CD4-positive, alpha-beta memory T cell (primary cell): ENCODE measurements at regions not wholly inside any gene's neighbourhood (a gene's known extent, or its start where the extent isn't known, plus 50 kb on each side); places are given as distances from the start of the nearest gene placed in this dataset.

Experiments used
- CTCF ChIA-PET: fragments of 350-600 bp; sonication (Branson Sonifier 250); formaldehyde crosslinking; loops from one replicate; lab custom pipeline; 2021; ENCODE audit warnings: inconsistent platforms; ENCODE audit not compliant: partially characterized antibody; lab: Charles Lee
- POLR2A ChIA-PET: fragments of 350-600 bp; sonication (Branson Sonifier 250); formaldehyde crosslinking; loops from one replicate; lab custom pipeline; 2021; ENCODE audit not compliant: partially characterized antibody; lab: Charles Lee
- DNase-seq, 5 donors: peaks; one replicate each; pipeline versions ENCODE4 v3.0.0 to v3.0.0-alpha.2; 2020 to 2022; ENCODE audit warnings: mixed read lengths in 1 of 5
- H3K27ac ChIP-seq: one replicate; pipeline ENCODE4 v1.7.0; 2013; ENCODE audit warnings: low read depth, low read length
- H3K27me3 ChIP-seq: 2 replicates; pipeline ENCODE4 v1.7.0; 2013; ENCODE audit warnings: mild to moderate bottlenecking, low read length, moderate library complexity; ENCODE audit not compliant: insufficient read depth
- H3K36me3 ChIP-seq: 2 replicates; pipeline ENCODE4 v1.7.0; 2013; ENCODE audit warnings: mild to moderate bottlenecking, low read length, moderate library complexity; ENCODE audit not compliant: insufficient read depth
- H3K4me1 ChIP-seq: 2 replicates; pipeline ENCODE4 v1.7.0; 2013; ENCODE audit warnings: mild to moderate bottlenecking, low read length, moderate library complexity; ENCODE audit not compliant: insufficient read depth
- H3K4me3 ChIP-seq, 2 donors: one replicate each; pipeline ENCODE4 v1.7.0; 2013; ENCODE audit warnings: low read length in 2 of 2, mild to moderate bottlenecking in 1 of 2
- H3K9me3 ChIP-seq, 2 donors: one replicate each; pipeline ENCODE4 v1.7.0; 2013; ENCODE audit warnings: low read length in 2 of 2, control low read depth in 1 of 2; ENCODE audit not compliant: control insufficient read depth in 1 of 2
- H3K27ac Mint-ChIP-seq, 7 donors: one replicate each; pipeline ENCODE4 v1.8.0; 2020 to 2021; ENCODE audit warnings: mixed read lengths in 7 of 7, mild to moderate bottlenecking in 6 of 7, inconsistent platforms in 3 of 7, moderate library complexity in 3 of 7
- H3K27me3 Mint-ChIP-seq, 2 donors: one replicate each; pipeline ENCODE4 v1.8.0; 2020 to 2021; ENCODE audit warnings: mixed read lengths in 2 of 2
- H3K36me3 Mint-ChIP-seq, 2 donors: one replicate each; pipeline ENCODE4 v1.8.0; 2020 to 2021; ENCODE audit warnings: mixed read lengths in 2 of 2, inconsistent platforms in 1 of 2, mild to moderate bottlenecking in 1 of 2
- H3K4me1 Mint-ChIP-seq, 4 donors: one replicate each; pipeline ENCODE4 v1.8.0; 2020 to 2021; ENCODE audit warnings: mixed read lengths in 4 of 4, mild to moderate bottlenecking in 1 of 4
- H3K4me3 Mint-ChIP-seq, 8 donors: one replicate each; pipeline ENCODE4 v1.8.0; 2020 to 2021; ENCODE audit warnings: mixed read lengths in 8 of 8, mild to moderate bottlenecking in 7 of 8, moderate library complexity in 6 of 8, inconsistent platforms in 3 of 8
- H3K9me3 Mint-ChIP-seq, 8 donors: one replicate each; pipeline ENCODE4 v1.8.0; 2020 to 2021; ENCODE audit warnings: mixed read lengths in 8 of 8, mild to moderate bottlenecking in 5 of 8, inconsistent platforms in 3 of 8, moderate library complexity in 1 of 8
- intact Hi-C: fragments of 100-400 bp; cut with micrococcal nuclease; formaldehyde crosslinking; loops from one replicate; pipeline ENCODE4 v1.15.1; 2023

- Histone ChIP-seq H3K4me3 (no peak overlapping the region), H3K9me3 (no peaks in the 10 kb centered on the region), H3K27me3 (no peaks in the 10 kb centered on the region), H3K36me3 (no peaks in the 10 kb centered on the region), H3K4me1 (no peaks in the 10 kb centered on the region), H3K27ac (no peak overlapping the region)
- Mint-ChIP-seq H3K27ac (peak overlapping the region in 2 of 7 donors; percentile 63 to 77), H3K27me3 (peaks cover 0 to 2% of the 10 kb centered on the region in 2 donors), H3K4me1 (no peaks in the 10 kb centered on the region), H3K4me3 (no peak overlapping the region), H3K36me3 (no peaks in the 10 kb centered on the region), H3K9me3 (peaks cover 0 to 2% (median 0%) of the 10 kb centered on the region in 8 donors)
- intact Hi-C loops: no loop called here
- no peak for DNase-seq
- POLR2A ChIA-PET: no interaction called here
- CTCF ChIA-PET: no interaction called here
Measured at GRCh38 chr14:104436741-104437701, 142.5 kb upstream of the C14orf180 start.

GRCh38 chr14:104437703-104438102 is 141.9 kb upstream of the C14orf180 start:
- intact Hi-C loops: no loop called here
- ChIA-PET POLR2A (no interaction called here), CTCF (no interaction called here)
- Histone ChIP-seq H3K27ac (no peak overlapping the region), H3K9me3 (no peaks in the 10 kb centered on the region), H3K4me3 (no peak overlapping the region), H3K4me1 (no peaks in the 10 kb centered on the region), H3K27me3 (no peaks in the 10 kb centered on the region), H3K36me3 (no peaks in the 10 kb centered on the region)
- Mint-ChIP-seq H3K9me3 (peaks cover 0 to 2% (median 0%) of the 10 kb centered on the region in 8 donors), H3K4me3 (no peak overlapping the region), H3K4me1 (no peaks in the 10 kb centered on the region), H3K36me3 (no peaks in the 10 kb centered on the region), H3K27me3 (peaks cover 0 to 2% of the 10 kb centered on the region in 2 donors), H3K27ac (peak overlapping the region in 1 of 7 donors; percentile 77)
- no peak for DNase-seq

- Histone ChIP-seq H3K27ac (no peak overlapping the region), H3K4me1 (no peaks in the 10 kb centered on the region), H3K4me3 (no peak overlapping the region), H3K27me3 (no peaks in the 10 kb centered on the region), H3K9me3 (no peaks in the 10 kb centered on the region), H3K36me3 (no peaks in the 10 kb centered on the region)
- Mint-ChIP-seq H3K9me3 (peaks cover 0 to 2% (median 0%) of the 10 kb centered on the region in 8 donors), H3K36me3 (no peaks in the 10 kb centered on the region), H3K4me3 (no peak overlapping the region), H3K4me1 (no peaks in the 10 kb centered on the region), H3K27ac (no peak overlapping the region), H3K27me3 (peaks cover 0 to 2% of the 10 kb centered on the region in 2 donors)
- POLR2A ChIA-PET: no interaction called here
- CTCF ChIA-PET: no interaction called here
- intact Hi-C loops: no loop called here
- DNase-seq: no peak
Measured at GRCh38 chr14:104438166-104438887, 141.2 kb upstream of the C14orf180 start.

- DNase-seq: no peak
Measured at GRCh38 chr14:104439625-104440024, 139.9 kb upstream of the C14orf180 start.

GRCh38 chr14:104440297-104440956 is 139.1 kb upstream of the C14orf180 start:
- peaks cover 0 to 2% of the 10 kb centered on the region in 2 donors for H3K27me3 Mint-ChIP-seq
- peaks cover 0 to 2% (median 0%) of the 10 kb centered on the region in 8 donors for H3K9me3 Mint-ChIP-seq
- POLR2A ChIA-PET: no interaction called here
- H3K27ac Mint-ChIP-seq: peak overlapping the region in 1 of 7 donors; percentile 7
- H3K36me3 Mint-ChIP-seq: no peaks in the 10 kb centered on the region
- no peak overlapping the region for H3K27ac ChIP-seq
- CTCF ChIA-PET: interaction anchor here (0.6 kb wide), 1 partner anchor 440 kb away, joined by 3 read pairs; no protein-coding TSS in a partner anchor
- no peak overlapping the region for H3K4me3 Mint-ChIP-seq
- H3K27me3 ChIP-seq: no peaks in the 10 kb centered on the region
- intact Hi-C loops: no loop called here
- no peaks in the 10 kb centered on the region for H3K4me1 ChIP-seq
- H3K9me3 ChIP-seq: no peaks in the 10 kb centered on the region
- H3K4me3 ChIP-seq: no peak overlapping the region
- H3K36me3 ChIP-seq: no peaks in the 10 kb centered on the region
- no peaks in the 10 kb centered on the region for H3K4me1 Mint-ChIP-seq
- DNase-seq: no peak

More at GRCh38 chr14:104439625-104440024, 139.9 kb upstream of the C14orf180 start:
- Histone ChIP-seq H3K4me1 (no peaks in the 10 kb centered on the region), H3K27me3 (no peaks in the 10 kb centered on the region), H3K9me3 (no peaks in the 10 kb centered on the region), H3K27ac (no peak overlapping the region), H3K36me3 (no peaks in the 10 kb centered on the region), H3K4me3 (no peak overlapping the region)
- H3K36me3 Mint-ChIP-seq: no peaks in the 10 kb centered on the region
- H3K27ac Mint-ChIP-seq: peak overlapping the region in 3 of 7 donors; percentile 11 to 18 (median 11)
- no peaks in the 10 kb centered on the region for H3K4me1 Mint-ChIP-seq
- peaks cover 0 to 2% of the 10 kb centered on the region in 2 donors for H3K27me3 Mint-ChIP-seq
- POLR2A ChIA-PET: no interaction called here
- peaks cover 0 to 2% (median 0%) of the 10 kb centered on the region in 8 donors for H3K9me3 Mint-ChIP-seq
- CTCF ChIA-PET: no interaction called here
- H3K4me3 Mint-ChIP-seq: no peak overlapping the region
- intact Hi-C loops: no loop called here

- H3K9me3 Mint-ChIP-seq: peaks cover 0 to 2% (median 0%) of the 10 kb centered on the region in 8 donors
- ChIA-PET CTCF (no interaction called here), POLR2A (no interaction called here)
- H3K27ac ChIP-seq: no peak overlapping the region
- no peak overlapping the region for H3K4me3 Mint-ChIP-seq
- H3K9me3 ChIP-seq: no peaks in the 10 kb centered on the region
- no peaks in the 10 kb centered on the region for H3K4me1 ChIP-seq
- no peak overlapping the region for H3K4me3 ChIP-seq
- no peak overlapping the region for H3K27ac Mint-ChIP-seq
- H3K36me3 Mint-ChIP-seq: no peaks in the 10 kb centered on the region
- intact Hi-C loops: no loop called here
- no peaks in the 10 kb centered on the region for H3K4me1 Mint-ChIP-seq
- H3K36me3 ChIP-seq: no peaks in the 10 kb centered on the region
- H3K27me3 Mint-ChIP-seq: peaks cover 0 to under 1% of the 10 kb centered on the region in 2 donors
- no peaks in the 10 kb centered on the region for H3K27me3 ChIP-seq
- DNase-seq: no peak
Measured at GRCh38 chr14:104441275-104442106, 138.1 kb upstream of the C14orf180 start.
